Natural killer cell treated with Interleukin-12 subunit alpha and Interleukin-12 subunit beta and Interleukin-15 and Interleukin-18, amount 100 ng/mL, for 72 hours (primary cell): ENCODE measurements at regions not wholly inside any gene's neighbourhood (a gene's known extent, or its start where the extent isn't known, plus 50 kb on each side); places are given as distances from the start of the nearest gene placed in this dataset.
"Not testable (repeated sequence)": the region's sequence is repeated elsewhere in the genome, so short reads cannot be mapped to it uniquely, and the experiment has no call there.

Experiments
- ATAC-seq, 2 donors: fragments of 150-1000 bp; cut with Tn5 transposase in 1 of 2; sonication (Bioruptor Pico), chemical (Tn5 transposase) in 1 of 2; 2 replicates each; pipeline ENCODE4 v1.10.0; 2021
- DNase-seq: peaks from one replicate; pipeline ENCODE4 v3.0.0; 2022; ENCODE audit warnings: low spot score
- H3K27ac Mint-ChIP-seq, 2 donors: 1 replicate in 1 of 2; 2 replicates in 1 of 2; pipeline ENCODE4 v1.8.0; 2022; ENCODE audit warnings: mixed read lengths in 2 of 2, mild to moderate bottlenecking in 1 of 2, moderate library complexity in 1 of 2
- H3K27me3 Mint-ChIP-seq, 2 donors: 1 replicate in 1 of 2; 2 replicates in 1 of 2; pipeline ENCODE4 v1.8.0; 2022; ENCODE audit warnings: mixed read lengths in 2 of 2
- H3K36me3 Mint-ChIP-seq: one replicate; pipeline ENCODE4 v1.8.0; 2022; ENCODE audit warnings: mixed read lengths
- H3K4me1 Mint-ChIP-seq, 2 donors: 1 replicate in 1 of 2; 2 replicates in 1 of 2; pipeline ENCODE4 v1.8.0; 2022; ENCODE audit warnings: low read depth in 2 of 2, mixed read lengths in 2 of 2, mild to moderate bottlenecking in 1 of 2
- H3K4me3 Mint-ChIP-seq: one replicate; pipeline ENCODE4 v1.8.0; 2022; ENCODE audit warnings: mixed read lengths
- H3K9me3 Mint-ChIP-seq: 2 replicates; pipeline ENCODE4 v1.8.0; 2022; ENCODE audit warnings: mixed read lengths

DNA sequence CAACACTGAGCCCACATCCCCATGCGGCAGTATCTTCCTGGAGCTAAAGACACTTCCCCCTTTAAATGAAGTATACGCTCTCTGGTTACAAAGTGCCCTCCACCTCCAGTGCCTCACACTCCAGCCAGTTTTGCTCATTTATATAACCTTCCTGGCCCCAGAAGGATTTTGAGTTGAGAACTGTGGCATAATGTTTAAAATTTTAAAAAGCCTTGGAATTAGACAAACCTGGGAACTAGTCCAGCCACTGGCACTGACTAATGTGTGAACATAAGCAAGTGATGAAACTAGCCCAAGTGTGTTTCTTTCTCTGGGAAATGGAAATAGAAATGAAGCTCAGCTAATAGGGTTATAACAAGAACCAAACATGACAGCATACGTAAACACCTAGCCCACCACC is 723.7 kb upstream of the USP15 start:
- no peak for ATAC-seq
- DNase-seq, result no peak
- Mint-ChIP-seq H3K4me1 (no peaks in the 10 kb centered on the region), H3K27me3 (no peaks in the 10 kb centered on the region), H3K4me3 (no peak overlapping the region), H3K36me3 (peaks cover 5% of the 10 kb centered on the region), H3K27ac (no peak overlapping the region), H3K9me3 (peaks cover 18% of the 10 kb centered on the region)

DNA sequence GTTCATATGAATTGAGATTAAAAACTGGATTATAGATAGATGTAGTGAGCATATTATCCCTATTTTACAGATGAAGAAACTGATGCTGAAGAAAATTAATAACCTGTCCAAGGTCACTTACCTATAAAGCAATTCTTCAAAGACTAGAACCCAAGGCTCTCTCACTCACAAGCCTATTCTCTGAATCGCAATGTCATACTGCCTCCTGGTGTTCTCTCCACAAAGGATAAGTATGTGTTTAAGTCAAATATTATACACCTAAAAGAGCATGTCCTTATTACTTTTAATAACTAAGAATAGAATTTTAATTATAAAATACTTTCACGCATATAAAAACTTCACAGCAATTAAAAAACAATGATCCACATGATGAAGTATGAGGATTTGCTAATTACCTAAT is 721.3 kb upstream of the USP15 start:
- DNase-seq (no peak), ATAC-seq (no peak)
- Mint-ChIP-seq H3K27me3 (no peaks in the 10 kb centered on the region), H3K4me1 (no peaks in the 10 kb centered on the region), H3K9me3 (peaks cover 15% of the 10 kb centered on the region), H3K27ac (no peak overlapping the region), H3K36me3 (peaks cover 4% of the 10 kb centered on the region), H3K4me3 (no peak overlapping the region)

DNA sequence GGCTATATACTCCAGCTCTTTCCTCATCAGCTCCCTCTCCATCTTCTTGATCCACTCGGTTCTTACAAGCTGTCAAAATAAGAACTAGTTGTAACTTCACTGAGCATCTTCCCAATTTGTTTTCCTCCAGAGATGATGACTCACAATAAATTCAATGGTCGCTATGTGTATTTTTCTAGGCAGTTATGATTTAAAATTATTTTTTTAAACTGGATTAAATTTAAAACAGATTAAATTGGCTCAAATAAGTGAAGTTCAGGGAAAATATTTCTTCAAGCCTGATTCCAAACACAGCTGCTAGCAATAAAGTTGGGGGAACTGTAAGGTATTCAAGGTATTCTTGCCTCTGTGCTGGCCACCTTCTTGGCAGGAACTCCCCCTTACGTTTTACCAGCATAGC is 717.7 kb upstream of the USP15 start:
- ATAC-seq (no peak), DNase-seq (no peak)
- H3K27me3 Mint-ChIP-seq, result no peaks in the 10 kb centered on the region
- H3K4me1 Mint-ChIP-seq, result no peaks in the 10 kb centered on the region
- H3K36me3 Mint-ChIP-seq, result no peaks in the 10 kb centered on the region
- no peak overlapping the region for H3K27ac Mint-ChIP-seq
- peaks cover 14% of the 10 kb centered on the region for H3K9me3 Mint-ChIP-seq
- no peak overlapping the region for H3K4me3 Mint-ChIP-seq

DNA sequence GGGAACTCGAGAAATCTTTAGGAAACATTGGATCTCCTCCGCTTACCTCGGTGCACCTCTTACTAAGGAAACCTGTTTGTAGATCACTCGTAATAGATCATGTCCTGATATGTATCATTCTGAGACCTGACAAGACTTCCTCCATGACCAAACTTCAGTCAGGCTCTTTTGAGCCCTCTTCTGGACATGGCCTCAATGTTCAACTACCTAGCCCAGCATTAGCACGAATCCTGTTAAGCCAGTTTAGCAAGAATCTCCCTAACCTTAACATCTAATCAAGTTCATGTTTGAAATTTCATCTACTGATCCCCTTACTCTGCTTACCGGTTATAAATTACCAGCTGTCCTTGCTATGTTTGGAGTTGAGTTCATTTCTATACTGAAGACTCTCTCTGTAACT is 713.9 kb upstream of the USP15 start:
- Mint-ChIP-seq H3K9me3 (peaks cover 18% of the 10 kb centered on the region), H3K36me3 (peaks cover 2% of the 10 kb centered on the region), H3K4me3 (no peak overlapping the region), H3K27ac (no peak overlapping the region), H3K27me3 (no peaks in the 10 kb centered on the region), H3K4me1 (no peaks in the 10 kb centered on the region)
- DNase-seq, result no peak
- no peak for ATAC-seq

DNA sequence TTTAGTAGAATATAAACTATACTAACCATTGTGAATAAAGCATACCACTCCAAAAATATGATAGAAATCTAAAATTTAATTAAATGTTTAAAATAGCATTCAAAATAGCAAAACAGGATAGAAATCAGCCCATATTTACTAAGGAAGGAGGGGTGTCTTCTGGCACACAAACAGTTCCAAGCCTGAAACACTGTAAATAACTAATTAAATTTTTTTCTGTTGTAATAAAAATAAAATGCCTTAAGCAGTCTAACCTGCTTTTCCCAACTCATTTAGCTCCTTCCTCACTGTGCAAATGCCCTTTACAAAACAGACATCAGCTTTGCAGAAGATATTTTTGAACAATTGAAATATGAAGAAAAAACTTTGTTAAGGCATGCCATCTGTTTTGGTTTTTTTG is 707.1 kb upstream of the USP15 start:
- no peaks in the 10 kb centered on the region for H3K4me1 Mint-ChIP-seq
- H3K9me3 Mint-ChIP-seq, result peaks cover 5% of the 10 kb centered on the region
- peaks cover 4% of the 10 kb centered on the region for H3K36me3 Mint-ChIP-seq
- DNase-seq (no peak), ATAC-seq (no peak)
- no peaks in the 10 kb centered on the region for H3K27me3 Mint-ChIP-seq
- no peak overlapping the region for H3K27ac Mint-ChIP-seq
- H3K4me3 Mint-ChIP-seq, result no peak overlapping the region

DNA sequence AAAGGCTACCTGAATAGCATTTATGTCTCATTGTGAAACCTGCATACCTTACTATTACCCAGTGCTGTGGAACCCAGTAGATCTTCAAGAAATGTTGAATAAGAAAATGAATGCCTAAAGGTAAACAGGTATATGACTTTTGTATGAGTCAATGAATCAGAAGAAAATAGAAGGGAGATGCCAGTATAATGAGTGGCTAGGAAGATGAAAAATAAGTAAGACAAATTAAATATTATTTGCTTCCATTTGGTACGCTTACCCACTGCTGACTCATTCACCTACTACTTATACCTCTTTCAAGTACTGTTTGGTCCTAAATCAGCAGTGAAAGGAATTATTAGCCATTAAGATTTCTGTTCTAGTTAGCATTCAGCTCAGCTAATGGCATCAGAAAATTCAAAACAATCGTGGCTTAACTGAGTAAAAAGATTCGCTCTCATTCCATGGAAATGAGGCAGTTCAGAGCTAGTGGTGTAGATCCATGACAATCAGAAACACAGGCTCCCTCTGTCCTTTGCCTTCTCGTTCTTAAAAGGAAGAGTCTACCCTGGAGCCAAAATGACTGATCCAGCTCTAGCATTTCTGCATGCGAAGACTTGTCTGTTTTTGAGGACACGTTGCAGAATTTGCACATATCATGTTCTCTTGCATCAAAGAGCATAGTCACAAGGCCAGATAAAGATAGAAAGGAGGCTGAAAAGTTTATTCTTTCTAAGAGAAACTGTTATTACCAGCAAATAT is 705.8 kb upstream of the USP15 start:
- no peak for ATAC-seq
- no peak overlapping the region for H3K4me3 Mint-ChIP-seq
- no peaks in the 10 kb centered on the region for H3K4me1 Mint-ChIP-seq
- H3K9me3 Mint-ChIP-seq, result peaks cover 7% of the 10 kb centered on the region
- DNase-seq, result no peak
- H3K27ac Mint-ChIP-seq, result no peak overlapping the region
- H3K36me3 Mint-ChIP-seq, result peaks cover 4% of the 10 kb centered on the region
- no peaks in the 10 kb centered on the region for H3K27me3 Mint-ChIP-seq

DNA sequence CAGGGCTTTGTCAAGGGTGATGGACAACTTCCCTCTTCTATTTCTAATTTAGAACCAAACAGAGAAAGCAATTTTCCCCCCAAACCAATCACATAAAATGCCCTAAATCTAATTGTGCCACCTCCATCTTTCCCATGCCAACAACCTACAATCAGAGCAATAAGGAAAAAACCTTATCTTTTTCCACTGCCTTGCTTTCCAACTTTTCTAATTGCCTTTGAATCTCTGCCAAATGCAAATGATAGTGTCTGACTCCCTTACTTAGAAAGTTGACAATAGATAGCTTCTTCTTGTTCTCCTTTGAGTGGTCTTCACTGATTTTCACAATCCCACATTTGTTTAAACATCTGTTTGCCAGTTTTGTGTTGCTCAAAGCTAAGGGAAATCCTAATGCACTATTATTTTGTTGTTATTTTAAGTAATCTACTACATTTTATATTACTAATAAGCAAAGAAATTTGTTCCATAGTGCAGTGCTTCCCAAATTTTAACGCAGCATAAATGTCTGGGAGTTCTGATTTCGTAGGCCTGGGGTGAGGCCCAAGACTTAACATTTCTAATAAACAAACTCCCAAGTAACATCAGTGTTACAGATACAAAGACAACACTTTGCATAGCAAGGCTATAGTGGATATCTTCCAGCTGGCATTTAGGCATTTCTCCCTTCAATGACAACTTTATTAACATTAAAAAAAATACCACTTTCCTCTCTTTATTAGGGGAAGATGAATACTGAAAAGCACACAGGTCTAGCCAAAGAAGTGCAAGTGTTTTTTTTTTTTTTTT is 696.3 kb upstream of the USP15 start:
- Mint-ChIP-seq H3K4me3 (no peak overlapping the region), H3K36me3 (no peaks in the 10 kb centered on the region), H3K27me3 (no peaks in the 10 kb centered on the region), H3K27ac (no peak overlapping the region), H3K4me1 (no peaks in the 10 kb centered on the region), H3K9me3 (peaks cover 17% of the 10 kb centered on the region)
- ATAC-seq, result no peak
- no peak for DNase-seq

DNA sequence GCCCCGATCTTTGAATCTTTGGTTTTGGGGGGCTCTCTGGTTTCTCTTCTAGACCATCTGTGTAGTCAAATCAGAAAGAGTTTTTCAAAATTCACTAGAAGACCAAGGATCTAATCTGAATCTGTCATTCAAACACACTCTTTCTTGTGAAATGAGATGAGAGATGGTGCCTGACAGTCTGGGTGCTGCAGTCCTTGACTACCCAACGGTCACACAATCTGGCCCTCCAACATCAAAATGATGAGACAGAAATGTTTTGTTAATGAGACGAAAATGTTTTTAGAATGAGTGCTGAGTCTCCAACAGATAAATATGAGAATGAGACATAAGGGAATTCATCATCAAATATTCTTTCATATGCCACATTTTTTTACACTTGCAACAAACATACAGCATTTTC is 695.7 kb upstream of the USP15 start:
- DNase-seq (no peak), ATAC-seq (no peak)
- Mint-ChIP-seq H3K4me3 (no peak overlapping the region), H3K4me1 (no peaks in the 10 kb centered on the region), H3K9me3 (peaks cover 17% of the 10 kb centered on the region), H3K36me3 (no peaks in the 10 kb centered on the region), H3K27me3 (no peaks in the 10 kb centered on the region), H3K27ac (no peak overlapping the region)

DNA sequence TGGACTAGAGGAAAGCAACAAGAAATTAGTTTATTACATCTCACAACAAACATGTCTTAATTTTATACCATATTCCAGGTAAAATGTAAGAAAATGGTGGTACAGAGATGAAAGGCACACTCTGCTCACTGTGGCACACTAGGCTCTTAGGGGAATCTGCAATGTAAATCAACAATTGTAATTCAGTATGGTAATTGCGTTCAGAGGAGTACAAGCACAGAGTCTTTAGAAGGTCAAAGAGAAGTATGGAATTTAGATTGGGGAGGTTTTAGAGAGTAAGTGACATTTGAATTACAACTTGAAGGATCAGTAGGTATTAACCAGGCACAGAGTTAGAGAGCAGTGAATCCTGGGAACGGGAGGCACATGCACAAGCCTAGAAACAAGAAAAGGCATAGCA is 694.0 kb upstream of the USP15 start:
- no peak for DNase-seq
- Mint-ChIP-seq H3K36me3 (no peaks in the 10 kb centered on the region), H3K9me3 (peaks cover 9% of the 10 kb centered on the region), H3K27ac (no peak overlapping the region), H3K4me1 (no peaks in the 10 kb centered on the region), H3K4me3 (no peak overlapping the region), H3K27me3 (no peaks in the 10 kb centered on the region)
- no peak for ATAC-seq

DNA sequence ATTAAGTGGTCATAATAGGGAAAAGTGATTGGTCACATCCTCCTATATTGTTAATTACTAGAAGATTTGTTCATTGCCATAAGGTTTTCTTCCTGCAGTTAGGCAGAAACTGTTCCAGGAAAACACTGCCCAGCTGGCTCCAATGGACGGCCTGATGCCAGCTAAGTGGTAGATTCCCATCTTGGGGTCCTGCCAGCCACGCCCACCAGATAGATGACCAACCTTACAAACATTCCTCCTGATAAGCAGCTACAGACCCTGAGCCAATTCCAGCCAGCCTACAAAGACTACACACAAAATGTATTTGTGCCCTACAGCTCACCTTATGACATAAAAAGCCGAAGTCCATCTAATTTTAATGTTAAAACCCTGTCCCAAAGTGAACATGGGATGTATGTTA is 685.9 kb upstream of the USP15 start:
- DNase-seq, result no peak
- Mint-ChIP-seq H3K27ac (no peak overlapping the region), H3K36me3 (peaks cover 12% of the 10 kb centered on the region)

DNA sequence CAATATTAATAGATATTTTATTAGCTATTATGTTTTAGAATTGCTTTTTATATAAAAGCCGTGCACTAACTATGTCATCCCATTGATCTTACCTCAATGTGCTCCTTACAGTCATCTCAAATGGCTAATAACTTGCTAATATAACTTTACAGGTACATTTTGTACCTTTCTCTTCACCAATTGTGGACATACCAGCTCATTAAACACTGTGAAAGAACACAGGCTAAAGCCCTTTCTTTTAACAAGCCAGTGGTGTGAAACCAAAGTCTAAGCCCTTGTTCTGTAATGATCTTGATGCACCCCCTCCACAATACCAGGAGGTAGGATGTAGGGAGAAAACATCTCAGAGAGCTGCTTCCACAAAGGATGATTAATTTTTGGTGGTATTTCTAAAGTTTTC is 675.3 kb upstream of the USP15 start:
- DNase-seq (no peak), ATAC-seq (no peak)
- no peaks in the 10 kb centered on the region for H3K27me3 Mint-ChIP-seq
- H3K27ac Mint-ChIP-seq, result no peak overlapping the region
- H3K4me3 Mint-ChIP-seq, result no peak overlapping the region
- peaks cover 32% of the 10 kb centered on the region for H3K9me3 Mint-ChIP-seq
- H3K4me1 Mint-ChIP-seq, result no peaks in the 10 kb centered on the region
- peaks cover 11% of the 10 kb centered on the region for H3K36me3 Mint-ChIP-seq

More for the DNA sequence above, 685.9 kb upstream of the USP15 start:
- Mint-ChIP-seq H3K9me3 (peaks cover 6% of the 10 kb centered on the region), H3K4me3 (no peak overlapping the region), H3K4me1 (no peaks in the 10 kb centered on the region), H3K27me3 (no peaks in the 10 kb centered on the region)
- ATAC-seq, result no peak

DNA sequence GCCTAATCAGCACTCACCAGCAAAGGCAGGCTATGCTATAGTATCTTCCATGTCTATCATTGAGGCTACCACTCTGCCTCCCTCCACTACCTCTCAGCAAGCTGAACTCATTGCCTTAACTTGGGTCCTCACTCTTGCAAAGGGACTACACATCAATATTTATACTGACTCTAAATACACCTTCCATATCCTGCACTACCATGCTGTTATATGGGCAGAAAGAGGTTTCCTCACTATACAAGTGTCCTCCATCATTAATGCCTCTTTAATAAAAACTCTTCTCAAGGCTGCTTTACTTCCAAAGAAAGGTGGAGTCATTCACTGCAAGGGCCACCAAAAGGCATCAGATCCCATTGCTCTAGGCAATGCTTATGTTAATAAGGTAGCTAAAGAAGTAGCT is 669.3 kb upstream of the USP15 start:
- H3K27ac Mint-ChIP-seq, H3K4me1 Mint-ChIP-seq, ATAC-seq, H3K27me3 Mint-ChIP-seq, H3K4me3 Mint-ChIP-seq, DNase-seq: not testable (repeated sequence)
- H3K36me3 Mint-ChIP-seq, result peaks cover 39% of the 10 kb centered on the region
- peaks cover 35% of the 10 kb centered on the region for H3K9me3 Mint-ChIP-seq

DNA sequence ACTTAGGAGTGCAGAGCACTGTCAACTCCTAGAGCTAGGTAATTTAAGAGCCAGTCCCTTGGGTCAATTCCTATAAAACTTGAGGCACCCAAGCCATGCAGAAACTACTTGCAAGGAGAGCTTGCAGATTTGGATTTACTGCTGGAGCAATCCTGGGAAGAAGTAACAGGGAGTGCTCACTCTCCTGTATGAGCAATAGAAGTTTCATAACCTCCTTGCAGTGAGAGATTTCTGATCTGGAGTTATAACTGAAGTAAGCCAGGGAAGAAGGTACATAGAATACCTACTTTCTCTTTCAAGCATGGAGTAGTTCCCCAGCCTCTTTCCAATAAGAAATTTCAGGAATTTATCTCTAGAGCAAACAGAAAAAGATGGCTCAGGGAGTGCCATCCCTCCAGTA is 650.1 kb upstream of the USP15 start:
- ATAC-seq (no peak), DNase-seq (no peak)
- H3K27me3 Mint-ChIP-seq, result no peaks in the 10 kb centered on the region
- peaks cover 6% of the 10 kb centered on the region for H3K36me3 Mint-ChIP-seq
- no peak overlapping the region for H3K4me3 Mint-ChIP-seq
- H3K9me3 Mint-ChIP-seq, result peaks cover 24% of the 10 kb centered on the region
- H3K4me1 Mint-ChIP-seq, result no peaks in the 10 kb centered on the region
- no peak overlapping the region for H3K27ac Mint-ChIP-seq

DNA sequence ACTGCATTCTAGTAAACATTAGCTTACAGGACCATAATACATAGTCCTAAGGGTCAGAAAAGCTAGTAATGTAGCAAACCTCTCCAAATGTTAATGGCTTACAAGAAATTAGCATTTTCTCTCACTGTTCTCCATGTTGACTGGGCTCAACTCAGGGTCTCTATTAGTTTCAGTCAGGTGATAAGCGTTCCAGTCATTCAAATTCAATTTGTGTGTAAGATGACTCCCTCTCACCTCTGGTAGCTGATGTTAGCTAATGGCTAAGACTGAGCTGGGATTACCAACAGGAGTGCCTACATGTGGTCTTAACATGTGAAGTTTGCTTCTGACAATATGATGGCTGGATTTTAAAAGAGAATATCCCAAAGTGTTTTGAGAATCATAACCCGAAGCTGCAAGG is 630.5 kb upstream of the USP15 start:
- Mint-ChIP-seq H3K4me1 (no peaks in the 10 kb centered on the region), H3K27me3 (no peaks in the 10 kb centered on the region), H3K27ac (no peak overlapping the region), H3K9me3 (peaks cover 14% of the 10 kb centered on the region), H3K36me3 (no peaks in the 10 kb centered on the region), H3K4me3 (no peak overlapping the region)
- DNase-seq, result no peak
- ATAC-seq, result no peak
